ENCODE measurements at regions not wholly inside any gene's neighbourhood (a gene's known extent, or its start where the extent isn't known, plus 50 kb on each side); places are given as distances from the start of the nearest gene placed in this dataset.
A peak's percentile ranks its signal among the peaks of the same experiment; 100 is the strongest.

DNA sequence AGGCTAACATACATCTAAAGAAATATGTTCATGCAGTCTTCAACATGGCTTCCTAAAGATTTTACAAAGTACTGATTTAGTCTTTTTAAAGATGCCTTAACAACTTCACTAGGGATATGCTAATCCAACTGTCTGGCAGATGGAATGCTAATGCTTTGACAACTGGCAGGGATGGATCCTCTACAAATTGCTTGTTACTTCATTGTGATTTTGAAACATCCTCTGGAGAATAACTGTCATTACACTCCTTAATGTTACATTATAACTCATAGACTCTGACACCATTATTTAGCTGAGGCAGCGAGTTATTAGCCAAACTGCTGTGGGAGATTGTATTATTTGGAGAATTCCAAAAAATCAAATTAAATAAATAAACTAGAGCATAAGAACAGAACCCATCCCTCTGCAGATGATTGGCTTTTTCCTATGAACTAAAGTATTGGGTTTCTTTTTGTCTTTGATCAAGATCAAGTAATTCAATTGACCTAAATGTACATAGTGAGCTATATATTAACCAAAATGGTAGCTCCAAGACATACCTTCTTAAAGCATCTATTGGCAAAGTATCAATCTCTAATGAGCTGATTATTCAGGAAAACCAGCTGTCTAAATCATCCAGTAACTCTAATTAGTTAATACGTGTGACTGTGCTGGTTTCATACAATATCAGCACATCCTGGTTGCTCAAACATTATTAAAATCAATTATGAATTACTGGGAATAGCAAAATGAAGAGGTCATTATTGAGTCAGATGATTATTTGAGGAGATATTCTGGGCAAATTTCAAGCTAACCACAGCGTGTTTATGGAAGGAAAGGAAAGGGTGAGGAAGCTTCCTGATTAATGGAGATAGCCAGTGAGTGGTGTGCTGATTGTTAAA, 321.3 kb upstream of the TFPI start:
- no peak overlapping the region for H3K27ac ChIP-seq (ENCODE audit: low read depth, low read length, poor library complexity, severe bottlenecking)
- no peaks in the 10 kb centered on the region for H3K36me3 ChIP-seq (ENCODE audit: insufficient read depth, low read length, poor library complexity, severe bottlenecking)
- ChIA-PET CTCF (no interaction called here), POLR2A (ENCODE audit: low non-redundant PET) (no interaction called here)
- no peaks in the 10 kb centered on the region for H3K9me3 ChIP-seq (ENCODE audit: low read depth, low read length, poor library complexity, severe bottlenecking)
- no peaks in the 10 kb centered on the region for H3K4me1 ChIP-seq (ENCODE audit: insufficient read depth, low read length, poor library complexity, severe bottlenecking)
- peak; percentile 8 for DNase-seq (ENCODE audit: low spot score)
- no peaks in the 10 kb centered on the region for H3K27me3 ChIP-seq (replicated peaks; ENCODE audit: insufficient read depth, low read depth, low read length, poor library complexity)
- no peak overlapping the region for H3K4me3 ChIP-seq (ENCODE audit: low read depth, low read length, poor library complexity, severe bottlenecking)
- TF ChIP-seq, protein P1, sequence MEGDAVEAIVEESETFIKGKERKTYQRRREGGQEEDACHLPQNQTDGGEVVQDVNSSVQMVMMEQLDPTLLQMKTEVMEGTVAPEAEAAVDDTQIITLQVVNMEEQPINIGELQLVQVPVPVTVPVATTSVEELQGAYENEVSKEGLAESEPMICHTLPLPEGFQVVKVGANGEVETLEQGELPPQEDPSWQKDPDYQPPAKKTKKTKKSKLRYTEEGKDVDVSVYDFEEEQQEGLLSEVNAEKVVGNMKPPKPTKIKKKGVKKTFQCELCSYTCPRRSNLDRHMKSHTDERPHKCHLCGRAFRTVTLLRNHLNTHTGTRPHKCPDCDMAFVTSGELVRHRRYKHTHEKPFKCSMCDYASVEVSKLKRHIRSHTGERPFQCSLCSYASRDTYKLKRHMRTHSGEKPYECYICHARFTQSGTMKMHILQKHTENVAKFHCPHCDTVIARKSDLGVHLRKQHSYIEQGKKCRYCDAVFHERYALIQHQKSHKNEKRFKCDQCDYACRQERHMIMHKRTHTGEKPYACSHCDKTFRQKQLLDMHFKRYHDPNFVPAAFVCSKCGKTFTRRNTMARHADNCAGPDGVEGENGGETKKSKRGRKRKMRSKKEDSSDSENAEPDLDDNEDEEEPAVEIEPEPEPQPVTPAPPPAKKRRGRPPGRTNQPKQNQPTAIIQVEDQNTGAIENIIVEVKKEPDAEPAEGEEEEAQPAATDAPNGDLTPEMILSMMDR (conservative IDR thresholded peaks at IDR 0.05; ENCODE audit: low read depth, low read length) = no peak
- TF ChIP-seq EZH2 (IDR thresholded peaks at IDR 0.05; ENCODE audit: borderline replicate concordance, low read depth, low read length, poor library complexity, severe bottlenecking) = no peak
- no TSS peak for BruUV-seq (replicated peaks)
- intact Hi-C loops (cut with micrococcal nuclease; ENCODE audit: unreplicated experiment) = no loop called here

DNA sequence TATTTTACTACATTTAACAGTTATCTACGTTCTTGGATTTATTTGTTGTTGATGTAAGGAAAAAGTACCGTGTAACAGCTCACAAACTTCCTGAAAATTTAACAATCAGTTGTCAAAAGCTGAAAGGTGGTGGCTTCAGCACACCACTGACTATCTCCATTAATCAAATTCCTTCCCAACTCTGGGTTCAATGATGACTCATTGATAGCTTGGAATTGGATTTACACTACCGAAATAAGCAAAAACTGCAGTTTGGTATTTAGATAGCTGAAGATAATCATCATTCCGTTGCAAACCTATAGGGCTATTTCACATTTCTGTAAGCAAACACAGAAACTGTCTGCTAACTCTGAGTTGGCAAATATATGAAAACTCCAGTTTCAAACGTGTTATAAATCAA, 322.3 kb upstream of the TFPI start:
- Histone ChIP-seq H3K27ac (ENCODE audit: low read depth, low read length, poor library complexity, severe bottlenecking) (no peak overlapping the region), H3K4me1 (ENCODE audit: insufficient read depth, low read length, poor library complexity, severe bottlenecking) (no peaks in the 10 kb centered on the region), H3K4me3 (ENCODE audit: low read depth, low read length, poor library complexity, severe bottlenecking) (no peak overlapping the region), H3K36me3 (ENCODE audit: insufficient read depth, low read length, poor library complexity, severe bottlenecking) (no peaks in the 10 kb centered on the region), H3K27me3 (replicated peaks; ENCODE audit: insufficient read depth, low read depth, low read length, poor library complexity) (no peaks in the 10 kb centered on the region), H3K9me3 (ENCODE audit: low read depth, low read length, poor library complexity, severe bottlenecking) (no peaks in the 10 kb centered on the region)
- ChIA-PET POLR2A (ENCODE audit: low non-redundant PET) (no interaction called here), CTCF (no interaction called here)
- no TSS peak for BruUV-seq (replicated peaks)
- intact Hi-C loops (cut with micrococcal nuclease; ENCODE audit: unreplicated experiment) = no loop called here
- TF ChIP-seq EZH2 (IDR thresholded peaks at IDR 0.05; ENCODE audit: borderline replicate concordance, low read depth, low read length, poor library complexity, severe bottlenecking) = no peak
- TF ChIP-seq, protein P1 (conservative IDR thresholded peaks at IDR 0.05; ENCODE audit: low read depth, low read length) = no peak
- no peak for DNase-seq (ENCODE audit: low spot score)

DNA sequence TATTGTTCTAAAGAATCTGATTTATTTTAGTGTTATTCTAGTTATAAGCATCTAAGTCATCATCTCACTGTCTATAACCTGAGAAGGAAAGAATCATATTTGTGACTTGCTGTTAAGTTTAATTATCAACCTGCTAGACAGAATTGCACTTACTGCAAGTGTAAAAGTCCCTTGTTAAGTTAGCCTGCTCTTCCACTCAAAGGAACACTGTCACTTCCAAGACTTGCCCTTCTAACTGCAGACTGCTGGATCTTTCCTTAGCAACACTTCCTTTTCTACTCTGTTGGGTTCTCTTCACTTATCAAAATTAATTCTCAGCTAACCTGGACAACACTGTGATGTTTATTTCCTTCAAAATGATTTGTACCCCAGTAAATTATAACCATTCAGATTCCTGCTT, 323.2 kb upstream of the TFPI start:
- H3K27me3 ChIP-seq (replicated peaks; ENCODE audit: insufficient read depth, low read depth, low read length, poor library complexity) = no peaks in the 10 kb centered on the region
- DNase-seq (ENCODE audit: low spot score) = no peak
- no TSS peak for BruUV-seq (replicated peaks)
- H3K27ac ChIP-seq (ENCODE audit: low read depth, low read length, poor library complexity, severe bottlenecking) = no peak overlapping the region
- H3K4me1 ChIP-seq (ENCODE audit: insufficient read depth, low read length, poor library complexity, severe bottlenecking) = no peaks in the 10 kb centered on the region
- H3K36me3 ChIP-seq (ENCODE audit: insufficient read depth, low read length, poor library complexity, severe bottlenecking) = no peaks in the 10 kb centered on the region
- H3K9me3 ChIP-seq (ENCODE audit: low read depth, low read length, poor library complexity, severe bottlenecking) = no peaks in the 10 kb centered on the region
- intact Hi-C loops (cut with micrococcal nuclease; ENCODE audit: unreplicated experiment) = no loop called here
- TF ChIP-seq, protein P1 (conservative IDR thresholded peaks at IDR 0.05; ENCODE audit: low read depth, low read length) = no peak
- TF ChIP-seq EZH2 (IDR thresholded peaks at IDR 0.05; ENCODE audit: borderline replicate concordance, low read depth, low read length, poor library complexity, severe bottlenecking) = no peak
- ChIA-PET CTCF (no interaction called here), POLR2A (ENCODE audit: low non-redundant PET) (no interaction called here)
- H3K4me3 ChIP-seq (ENCODE audit: low read depth, low read length, poor library complexity, severe bottlenecking) = no peak overlapping the region

Data from A673 (cell line).